WTC11 (cell line): ENCODE measurements at regions not wholly inside any gene's neighbourhood (a gene's known extent, or its start where the extent isn't known, plus 50 kb on each side); places are given as distances from the start of the nearest gene placed in this dataset.

Experiments used
- KAT7 ChIP-seq: sonication (generic); formaldehyde crosslinking; IDR thresholded peaks from 2 replicates; pipeline ENCODE4 v1.8.1; 2023; ENCODE audit warnings: missing genetic modification reagents, mild to moderate bottlenecking, borderline replicate concordance
- TP53 ChIP-seq: sonication (generic); formaldehyde crosslinking; IDR thresholded peaks from 2 replicates; pipeline ENCODE4 v1.8.1; 2023; ENCODE audit warnings: mild to moderate bottlenecking, missing genetic modification reagents

- TF ChIP-seq TP53: no peak
- no peak for TF ChIP-seq KAT7 (CRISPR knock-in tag)
Measured at GRCh38 chr21:20452935-20453334, 545.3 kb upstream of the NCAM2 start.
